ENCODE measurements at regions not wholly inside any gene's neighbourhood (a gene's known extent, or its start where the extent isn't known, plus 50 kb on each side); places are given as distances from the start of the nearest gene placed in this dataset.

GRCh38 chr5:44245935-44246334 is 143.3 kb downstream of the FGF10 start:
- TF ChIP-seq CTCF (tag by site-specific recombination; IDR thresholded peaks at IDR 0.05) (no peak), ZNF654 (tag by site-specific recombination; IDR thresholded peaks at IDR 0.05; ENCODE audit: low read depth) (no peak), ZNF223 (tag by site-specific recombination; IDR thresholded peaks at IDR 0.05) (no peak), ZNF2 (tag by site-specific recombination; IDR thresholded peaks at IDR 0.05) (no peak), ZBTB26 (tag by site-specific recombination; optimal IDR thresholded peaks at IDR 0.05) (no peak), ZBTB10 (tag by site-specific recombination; IDR thresholded peaks at IDR 0.05) (no peak), KLF16 (tag by site-specific recombination; IDR thresholded peaks at IDR 0.05) (no peak)

Data from HEK293 (cell line).